Gastroesophageal sphincter (tissue), 4 donors: ENCODE measurements at regions not wholly inside any gene's neighbourhood (a gene's known extent, or its start where the extent isn't known, plus 50 kb on each side); places are given as distances from the start of the nearest gene placed in this dataset.

Source experiments
- ATAC-seq: fragments of 150-250 bp; one replicate; pipeline ENCODE4 v1.9.1; 2016; ENCODE audit warnings: mild to moderate bottlenecking, moderate library complexity
- H3K27ac ChIP-seq, 4 donors: fragments of 200-600 bp; sonication (generic) in 3 of 4; 1 replicate in 3 of 4; 2 replicates in 1 of 4; pipeline ENCODE4 v1.5.1; 2016 to 2019
- H3K27me3 ChIP-seq: fragments of 200-600 bp; sonication (generic); one replicate; pipeline ENCODE4 v1.5.1; 2019
- H3K36me3 ChIP-seq, 2 donors: fragments of 200-600 bp; sonication (generic); one replicate each; pipeline ENCODE4 v1.5.1; 2019; ENCODE audit warnings: control low read depth in 1 of 2
- H3K4me1 ChIP-seq, 3 donors: fragments of 200-600 bp; sonication (generic); 1 replicate in 2 of 3; 2 replicates in 1 of 3; pipeline ENCODE4 v1.5.1; 2016 to 2019; ENCODE audit warnings: control low read depth in 2 of 3
- H3K4me3 ChIP-seq, 2 donors: fragments of 200-600 bp; sonication (generic); one replicate each; pipeline ENCODE4 v1.5.1; 2019; ENCODE audit warnings: mild to moderate bottlenecking in 1 of 2, moderate library complexity in 1 of 2
- H3K9me3 ChIP-seq, 3 donors: fragments of 200-600 bp; sonication (generic); one replicate each; pipeline ENCODE4 v1.5.1; 2017 to 2019; ENCODE audit warnings: control low read depth in 2 of 3
- CTCF ChIP-seq, 4 experiments: fragments of 200-600 bp in 2 of 4; fragments of 450-650 bp in 2 of 4; sonication (generic) in 1 of 4; IDR thresholded peaks; one replicate each; pipeline ENCODE4 v1.5.1; 2017 to 2019; ENCODE audit warnings: antibody characterized with exemption in 4 of 4, mild to moderate bottlenecking in 2 of 4, moderate library complexity in 2 of 4
- EP300 ChIP-seq: sonication (generic); formaldehyde crosslinking; IDR thresholded peaks from one replicate; pipeline ENCODE4 v1.6.1; 2017; ENCODE audit warnings: antibody characterized with exemption, mild to moderate bottlenecking
- POLR2A ChIP-seq, 2 donors: fragments of 450-650 bp; IDR thresholded peaks; one replicate each; pipeline ENCODE4 v1.6.1; 2017; ENCODE audit warnings: antibody characterized with exemption in 2 of 2, mild to moderate bottlenecking in 2 of 2, moderate library complexity in 1 of 2
- POLR2AphosphoS5 ChIP-seq: sonication (generic); formaldehyde crosslinking; IDR thresholded peaks from one replicate; pipeline ENCODE4 v1.6.1; 2017; ENCODE audit warnings: antibody characterized with exemption
- WGBS, 2 donors: methylation state at CpG; one replicate each; pipeline ENCODE4 v1.1.5; 2018; ENCODE audit warnings: low coverage in 1 of 2; 5-methylcytosine and 5-hydroxymethylcytosine counted together

DNA sequence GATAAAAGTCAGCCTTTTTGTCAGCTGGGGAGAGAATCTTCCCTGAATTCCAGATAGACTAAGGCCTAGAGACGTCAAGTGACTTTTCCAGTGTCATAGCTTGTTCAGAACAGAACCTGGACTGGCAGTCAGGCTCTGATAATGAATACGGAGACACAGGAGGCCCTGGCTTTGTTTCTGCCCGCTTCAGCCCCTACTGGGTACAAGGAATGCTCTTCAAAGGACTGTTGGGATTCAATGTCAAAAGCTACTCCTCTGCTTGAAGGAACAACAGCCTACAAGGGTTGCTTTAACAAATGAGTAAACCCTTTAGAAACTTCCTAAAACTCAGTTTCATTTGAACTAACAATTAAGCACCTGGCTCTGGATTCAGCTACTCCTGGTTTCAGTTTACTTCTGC lies 412.3 kb downstream of the OXSM start:
- ATAC-seq = no peak

GRCh38 chr3:26205475-26205874 lies 415.6 kb downstream of the OXSM start:
- H3K4me1 ChIP-seq = no peaks in the 10 kb centered on the region
- TF ChIP-seq EP300 (no peak), POLR2A (IDR thresholded peaks at IDR 0.05) (no peak), CTCF (IDR thresholded peaks at IDR 0.05) (no peak), POLR2AphosphoS5 (no peak)
- no peaks in the 10 kb centered on the region for H3K27me3 ChIP-seq
- WGBS, 2 donors = 100% methylated on average over 1 of the region's 1 CpG
- ATAC-seq = no peak
- H3K9me3 ChIP-seq = peaks cover 0 to 2% (median 0%) of the 10 kb centered on the region in 3 donors
- no peak overlapping the region for H3K4me3 ChIP-seq
- H3K36me3 ChIP-seq = no peaks in the 10 kb centered on the region
- H3K27ac ChIP-seq = no peak overlapping the region

More for the DNA sequence above, 412.3 kb downstream of the OXSM start:
- H3K9me3 ChIP-seq = no peaks in the 10 kb centered on the region
- H3K27ac ChIP-seq = no peak overlapping the region
- H3K4me3 ChIP-seq = no peak overlapping the region
- 60 to 67% methylated on average over 1 to 3 of the region's 3 CpGs for WGBS, 2 donors
- no peaks in the 10 kb centered on the region for H3K27me3 ChIP-seq
- TF ChIP-seq POLR2A (IDR thresholded peaks at IDR 0.05) (no peak), CTCF (IDR thresholded peaks at IDR 0.05) (no peak), POLR2AphosphoS5 (no peak), EP300 (no peak)
- H3K36me3 ChIP-seq = no peaks in the 10 kb centered on the region
- H3K4me1 ChIP-seq = no peaks in the 10 kb centered on the region

DNA sequence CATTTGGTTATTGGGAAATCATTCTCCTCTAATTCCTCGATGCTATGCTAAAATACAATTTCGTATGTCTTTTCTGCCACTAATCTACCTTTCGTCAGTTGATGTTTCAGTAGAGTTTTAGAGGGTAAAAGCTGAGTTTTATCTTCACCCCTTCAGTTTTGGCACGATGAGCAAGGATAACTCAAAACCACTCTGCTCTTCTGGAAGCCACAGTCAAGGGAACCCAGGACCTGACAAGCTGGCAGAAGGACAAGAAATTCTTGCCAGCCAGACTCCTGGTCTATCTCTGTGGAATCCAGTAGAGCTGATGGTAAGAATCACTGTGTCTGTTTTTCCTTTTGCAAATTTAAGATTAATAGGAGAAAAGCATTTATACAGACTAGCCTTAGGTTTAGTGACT lies 414.4 kb upstream of the LRRC3B start:
- ATAC-seq = no peak
- no peak overlapping the region for H3K27ac ChIP-seq
- H3K27me3 ChIP-seq = no peaks in the 10 kb centered on the region
- no peaks in the 10 kb centered on the region for H3K36me3 ChIP-seq
- TF ChIP-seq CTCF (IDR thresholded peaks at IDR 0.05) (no peak), EP300 (no peak), POLR2A (IDR thresholded peaks at IDR 0.05) (no peak), POLR2AphosphoS5 (no peak)
- peaks cover 0 to 8% (median 0%) of the 10 kb centered on the region in 3 donors for H3K9me3 ChIP-seq
- WGBS, 2 donors = 78 to 100% methylated on average over 1 to 4 of the region's 4 CpGs
- H3K4me3 ChIP-seq = no peak overlapping the region
- no peaks in the 10 kb centered on the region for H3K4me1 ChIP-seq

DNA sequence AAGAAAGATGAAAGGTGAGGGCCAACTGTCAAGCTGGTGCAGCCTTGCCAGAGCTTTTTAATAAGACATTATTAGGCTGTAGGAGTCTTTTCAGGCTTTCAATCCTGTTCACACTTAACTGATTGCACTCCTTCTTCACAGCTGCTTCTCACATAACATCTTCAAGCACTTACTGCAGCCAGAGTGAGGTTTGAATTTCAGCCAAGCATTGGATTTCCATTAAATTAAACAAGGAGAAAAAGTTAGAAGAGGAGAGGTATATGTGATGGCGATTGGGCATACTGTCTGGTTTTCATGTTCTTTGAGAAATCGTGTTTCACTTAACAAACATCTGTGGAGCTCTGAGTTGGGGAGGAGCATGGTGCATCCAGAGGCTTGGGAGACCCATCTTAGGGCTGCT lies 392.8 kb upstream of the LRRC3B start:
- no peak for ATAC-seq
- Histone ChIP-seq H3K4me1 (no peaks in the 10 kb centered on the region), H3K9me3 (no peaks in the 10 kb centered on the region), H3K27me3 (no peaks in the 10 kb centered on the region), H3K27ac (no peak overlapping the region), H3K36me3 (no peaks in the 10 kb centered on the region), H3K4me3 (no peak overlapping the region)
- TF ChIP-seq POLR2A (IDR thresholded peaks at IDR 0.05) (no peak), EP300 (no peak), POLR2AphosphoS5 (no peak), CTCF (IDR thresholded peaks at IDR 0.05) (no peak)
- WGBS, 2 donors = 60 to 83% methylated on average over 1 to 2 of the region's 2 CpGs

GRCh38 chr3:26233374-26233773 lies 389.2 kb upstream of the LRRC3B start:
- WGBS, 2 donors = 88 to 96% methylated on average over 4 of the region's 4 CpGs
- Histone ChIP-seq H3K27ac (no peak overlapping the region), H3K36me3 (no peaks in the 10 kb centered on the region), H3K27me3 (no peaks in the 10 kb centered on the region), H3K4me1 (peaks cover 0 to 18% (median 0%) of the 10 kb centered on the region in 3 donors), H3K9me3 (no peaks in the 10 kb centered on the region), H3K4me3 (no peak overlapping the region)
- TF ChIP-seq POLR2A (IDR thresholded peaks at IDR 0.05) = no peak
- TF ChIP-seq EP300 = no peak
- TF ChIP-seq CTCF (IDR thresholded peaks at IDR 0.05) = no peak
- no peak for TF ChIP-seq POLR2AphosphoS5
- no peak for ATAC-seq
